Fibroblast of lung (primary cell): ENCODE measurements at regions not wholly inside any gene's neighbourhood (a gene's known extent, or its start where the extent isn't known, plus 50 kb on each side); places are given as distances from the start of the nearest gene placed in this dataset.

Experiments used
- DNase-seq, 2 donors: peaks; one replicate each; pipeline versions ENCODE4 v3.0.0 to v3.0.0-alpha.2; 2010; ENCODE audit warnings: low read depth in 2 of 2
- H2AFZ ChIP-seq: 2 replicates; pipeline ENCODE4 v1.5.1; 2012; ENCODE audit warnings: low read length, control low read depth, inconsistent platforms
- H3K27ac ChIP-seq: 2 replicates; pipeline ENCODE4 v1.5.1; 2011; ENCODE audit warnings: low read length, control low read depth; ENCODE audit not compliant: insufficient read depth
- H3K27me3 ChIP-seq: 2 replicates; pipeline ENCODE4 v1.5.1; 2011; ENCODE audit warnings: mild to moderate bottlenecking, low read length; ENCODE audit not compliant: control insufficient read depth, insufficient read depth
- H3K36me3 ChIP-seq: 2 replicates; pipeline ENCODE4 v1.5.1; 2011; ENCODE audit warnings: low read length; ENCODE audit not compliant: control insufficient read depth, insufficient read depth
- H3K4me1 ChIP-seq: 2 replicates; pipeline ENCODE4 v1.5.1; 2011; ENCODE audit warnings: low read length; ENCODE audit not compliant: control insufficient read depth, insufficient read depth; ENCODE audit errors: extremely low read depth
- H3K4me2 ChIP-seq: 2 replicates; pipeline ENCODE4 v1.5.1; 2011; ENCODE audit warnings: low read length, control low read depth; ENCODE audit not compliant: insufficient read depth; ENCODE audit errors: extremely low read depth
- H3K4me3 ChIP-seq, 4 experiments: fragments of 200-600 bp in 1 of 4; sonication (generic) in 1 of 4; replicated peaks in 1 of 4; 2 replicates each; pipeline ENCODE4 v1.5.1; 2011 to 2016; ENCODE audit warnings: low read length in 4 of 4, low read depth in 3 of 4, mild to moderate bottlenecking in 3 of 4, control low read depth in 2 of 4, inconsistent platforms in 1 of 4, mixed read lengths in 1 of 4; ENCODE audit not compliant: insufficient read depth in 1 of 4; ENCODE audit errors: control extremely low read depth in 1 of 4
- H3K79me2 ChIP-seq: 2 replicates; pipeline ENCODE4 v1.5.1; 2012; ENCODE audit warnings: mild to moderate bottlenecking, low read length, inconsistent platforms; ENCODE audit not compliant: control insufficient read depth, insufficient read depth
- H3K9ac ChIP-seq: 2 replicates; pipeline ENCODE4 v1.5.1; 2011; ENCODE audit warnings: mild to moderate bottlenecking, low read length, control low read depth; ENCODE audit not compliant: insufficient read depth
- H3K9me3 ChIP-seq: 2 replicates; pipeline ENCODE4 v1.5.1; 2012; ENCODE audit warnings: low read depth, low read length; ENCODE audit not compliant: control insufficient read depth, insufficient read depth
- H4K20me1 ChIP-seq: 2 replicates; pipeline ENCODE4 v1.5.1; 2011; ENCODE audit warnings: low read length; ENCODE audit not compliant: control insufficient read depth, insufficient read depth; ENCODE audit errors: extremely low read depth
- CTCF ChIP-seq, 2 donors: IDR thresholded peaks in 1 of 2; conservative IDR thresholded peaks in 1 of 2; 1 replicate in 1 of 2; 2 replicates in 1 of 2; pipeline ENCODE4 v1.5.1; 2011 to 2012; ENCODE audit warnings: low read length in 2 of 2, control low read depth in 1 of 2, inconsistent platforms in 1 of 2, low read depth in 1 of 2, mild to moderate bottlenecking in 1 of 2
- EZH2 ChIP-seq: IDR thresholded peaks from 2 replicates; pipeline ENCODE4 v1.5.1; 2012; ENCODE audit warnings: low read length, control low read depth, mild to moderate bottlenecking; ENCODE audit errors: missing control alignments

DNA sequence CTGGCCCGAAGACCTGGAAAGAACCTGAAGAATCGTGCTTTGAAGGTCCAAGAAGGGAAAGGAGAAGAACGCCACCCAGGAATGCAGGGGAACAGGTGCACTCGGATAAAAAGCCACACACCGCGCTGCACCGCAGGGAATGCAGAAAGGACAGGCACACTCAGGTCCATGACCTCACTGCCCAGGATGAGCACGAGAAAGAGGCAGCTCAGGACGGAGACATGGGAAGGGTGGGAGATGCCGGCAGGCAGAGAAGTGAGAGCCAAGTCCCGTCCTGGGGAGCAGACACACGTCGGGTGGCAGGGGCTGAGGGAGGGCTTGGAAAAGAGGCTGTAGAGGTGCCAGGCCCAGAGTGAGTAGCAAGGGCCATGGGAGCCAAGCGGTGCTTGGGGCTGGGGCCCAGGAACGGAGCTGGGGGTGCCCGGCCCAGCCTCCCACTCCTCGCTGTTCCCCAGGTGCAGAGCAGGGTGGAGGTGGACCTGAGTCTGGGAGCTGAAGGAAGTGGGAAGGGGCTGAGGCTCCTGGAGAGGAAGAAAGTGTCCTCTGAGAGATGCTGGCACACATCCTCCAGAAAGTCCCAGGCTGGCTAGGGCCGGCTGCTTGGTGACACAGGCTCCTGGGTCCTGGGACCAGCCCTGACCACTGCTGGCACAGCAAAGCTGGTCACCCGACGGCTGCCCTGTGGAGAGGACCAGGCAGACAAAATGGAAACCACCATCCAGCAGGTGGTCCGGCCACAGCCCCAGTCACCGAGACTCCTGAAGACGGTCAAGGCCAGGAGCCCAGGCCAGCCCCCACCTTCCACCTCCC is 91.3 kb downstream of the PSMB1 start:
- no peaks in the 10 kb centered on the region for H3K4me1 ChIP-seq
- no peak for DNase-seq

DNA sequence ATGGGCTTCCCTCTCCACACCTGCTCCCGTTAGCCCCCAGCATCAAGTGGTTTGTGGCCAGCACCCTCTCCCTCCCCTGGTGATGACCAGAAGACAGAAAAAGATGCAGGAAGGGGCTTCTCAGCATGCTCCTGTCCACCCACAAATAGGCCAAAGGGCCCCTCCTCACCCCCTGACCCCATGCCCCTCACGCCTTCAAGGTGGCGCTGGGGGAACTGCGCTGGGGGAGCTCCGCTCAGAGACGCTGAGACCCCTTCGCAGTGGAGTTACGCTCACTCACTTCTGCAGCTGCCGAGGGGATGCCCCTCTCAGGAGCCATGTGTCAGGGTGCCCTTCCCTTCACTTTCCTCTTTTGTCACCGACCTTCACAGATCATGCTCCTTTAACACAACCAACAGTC is 92.0 kb downstream of the PSMB1 start:
- Histone ChIP-seq H2AFZ (no peak overlapping the region), H3K4me1 (no peaks in the 10 kb centered on the region), H4K20me1 (no peaks in the 10 kb centered on the region), H3K27me3 (no peaks in the 10 kb centered on the region), H3K4me2 (no peak overlapping the region), H3K9me3 (no peaks in the 10 kb centered on the region), H3K79me2 (no peaks in the 10 kb centered on the region), H3K4me3 (no peak overlapping the region), H3K9ac (no peak overlapping the region), H3K27ac (no peak overlapping the region), H3K36me3 (no peaks in the 10 kb centered on the region)
- DNase-seq, result no peak
- TF ChIP-seq CTCF (conservative IDR thresholded peaks at IDR 0.05 in 1 of 2, IDR thresholded peaks at IDR 0.05 in 1 of 2; ENCODE audit: low read depth in 1 of 2, low read length in 2 of 2), result no peak
- no peak for TF ChIP-seq EZH2

More for the DNA sequence above, 91.3 kb downstream of the PSMB1 start:
- no peaks in the 10 kb centered on the region for H3K27me3 ChIP-seq
- H4K20me1 ChIP-seq, result no peaks in the 10 kb centered on the region
- no peaks in the 10 kb centered on the region for H3K79me2 ChIP-seq
- no peaks in the 10 kb centered on the region for H3K36me3 ChIP-seq
- H2AFZ ChIP-seq, result no peak overlapping the region
- no peaks in the 10 kb centered on the region for H3K9me3 ChIP-seq
- no peak overlapping the region for H3K27ac ChIP-seq
- no peak for TF ChIP-seq CTCF (conservative IDR thresholded peaks at IDR 0.05 in 1 of 2, IDR thresholded peaks at IDR 0.05 in 1 of 2; ENCODE audit: low read depth in 1 of 2, low read length in 2 of 2)
- no peak for TF ChIP-seq EZH2
- H3K4me3 ChIP-seq, result no peak overlapping the region
- H3K4me2 ChIP-seq, result no peak overlapping the region
- no peak overlapping the region for H3K9ac ChIP-seq

- DNase-seq, result no peak
- no peaks in the 10 kb centered on the region for H3K36me3 ChIP-seq
- H2AFZ ChIP-seq, result no peak overlapping the region
- H3K79me2 ChIP-seq, result no peaks in the 10 kb centered on the region
- TF ChIP-seq CTCF (conservative IDR thresholded peaks at IDR 0.05 in 1 of 2, IDR thresholded peaks at IDR 0.05 in 1 of 2; ENCODE audit: low read depth in 1 of 2, low read length in 2 of 2), result no peak
- no peak for TF ChIP-seq EZH2
- H3K4me1 ChIP-seq, result no peaks in the 10 kb centered on the region
- H3K27ac ChIP-seq, result no peak overlapping the region
- no peak overlapping the region for H3K4me3 ChIP-seq
- no peak overlapping the region for H3K4me2 ChIP-seq
- no peaks in the 10 kb centered on the region for H4K20me1 ChIP-seq
- H3K9ac ChIP-seq, result no peak overlapping the region
- no peaks in the 10 kb centered on the region for H3K9me3 ChIP-seq
- no peaks in the 10 kb centered on the region for H3K27me3 ChIP-seq
Measured at GRCh38 chr6:170460641-170461040, 92.5 kb downstream of the PSMB1 start.
